DMS79 (cell line): ENCODE measurements at regions not wholly inside any gene's neighbourhood (a gene's known extent, or its start where the extent isn't known, plus 50 kb on each side); places are given as distances from the start of the nearest gene placed in this dataset.

Source experiments
- DNase-seq: peaks from one replicate; lab custom pipeline; 2025; lab: John Stamatoyannopoulos, UW

DNA sequence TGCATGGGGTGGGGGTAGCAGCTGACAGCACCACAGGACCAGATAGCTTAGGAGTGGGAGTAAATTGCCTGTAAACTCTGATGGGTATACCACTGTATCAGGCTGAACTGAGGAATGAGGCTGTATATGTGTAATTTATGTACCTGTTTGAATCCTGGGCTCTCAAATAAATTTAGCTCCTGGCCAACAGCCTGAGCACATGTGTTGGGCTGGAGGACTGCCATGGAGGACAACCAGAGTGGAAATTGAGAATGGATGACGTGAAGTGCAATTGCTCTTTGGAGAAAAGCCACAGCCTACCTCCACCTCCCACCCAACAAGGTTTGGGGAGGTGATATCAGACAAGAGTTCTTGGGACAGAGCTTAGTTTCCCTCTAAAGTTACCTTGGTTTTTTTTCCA is 328.6 kb upstream of the PROK2 start:
- no peak for DNase-seq

DNA sequence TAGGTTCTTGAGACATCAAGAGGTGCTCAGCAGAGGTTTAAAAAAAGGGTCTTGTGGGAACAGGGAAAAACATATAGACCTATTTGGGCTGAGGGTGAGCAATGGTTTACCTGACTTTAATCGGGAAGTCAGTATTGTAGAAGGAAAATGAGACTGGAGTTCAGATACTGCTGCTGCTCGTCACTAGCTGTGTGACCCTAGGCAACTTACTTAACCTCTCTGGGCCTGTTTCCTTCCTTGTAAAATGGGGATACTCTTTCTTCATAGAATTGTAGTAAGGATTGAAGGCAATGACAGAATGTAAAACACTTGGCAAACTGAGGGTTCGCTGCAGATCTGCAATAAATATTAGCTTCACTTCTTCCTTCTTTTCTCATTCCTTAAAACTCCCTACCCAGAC is 327.5 kb upstream of the PROK2 start:
- no peak for DNase-seq

DNA sequence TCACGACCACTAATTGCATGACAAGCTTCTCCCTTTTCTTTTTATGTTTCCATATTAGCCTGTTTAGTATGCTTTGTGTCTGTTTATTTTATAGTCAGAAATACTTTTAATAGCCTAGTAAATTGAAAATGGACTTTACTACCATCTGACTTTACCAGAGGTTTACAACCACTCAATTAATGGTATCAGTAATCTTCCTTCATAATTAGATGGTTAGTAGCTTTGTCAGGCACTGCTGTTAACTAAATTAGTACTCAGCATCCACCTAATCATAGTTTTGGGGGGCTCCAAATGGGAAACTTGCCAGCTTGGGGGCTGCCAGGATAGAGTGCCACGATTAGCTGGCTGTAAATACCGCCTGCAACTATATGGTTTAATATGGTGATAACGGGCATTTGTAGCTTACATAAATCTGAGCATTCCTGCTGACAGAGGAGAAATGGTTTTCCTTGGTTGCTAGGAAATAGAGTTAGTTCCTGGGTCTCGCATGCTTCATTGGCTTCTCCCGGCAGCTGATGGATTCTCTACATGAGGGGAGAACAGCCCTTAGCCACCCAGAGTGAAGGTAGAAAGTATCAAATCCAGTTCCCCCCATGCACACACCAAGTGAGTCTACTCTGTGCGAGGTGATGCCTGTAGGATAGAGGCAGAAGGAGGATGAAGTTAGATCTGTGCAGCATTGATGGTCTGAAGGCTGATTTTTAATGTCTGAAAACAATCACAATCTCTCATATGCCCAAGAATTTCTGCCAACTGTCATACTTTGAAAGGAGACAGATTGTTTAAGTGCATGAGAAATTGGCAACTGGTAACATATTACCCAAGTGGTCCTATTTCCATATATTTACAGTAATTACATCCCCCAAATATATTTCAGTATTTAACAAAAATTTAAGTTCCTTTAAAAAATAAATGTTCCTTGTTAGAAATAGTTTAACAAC is 326.6 kb upstream of the PROK2 start:
- DNase-seq = no peak

DNA sequence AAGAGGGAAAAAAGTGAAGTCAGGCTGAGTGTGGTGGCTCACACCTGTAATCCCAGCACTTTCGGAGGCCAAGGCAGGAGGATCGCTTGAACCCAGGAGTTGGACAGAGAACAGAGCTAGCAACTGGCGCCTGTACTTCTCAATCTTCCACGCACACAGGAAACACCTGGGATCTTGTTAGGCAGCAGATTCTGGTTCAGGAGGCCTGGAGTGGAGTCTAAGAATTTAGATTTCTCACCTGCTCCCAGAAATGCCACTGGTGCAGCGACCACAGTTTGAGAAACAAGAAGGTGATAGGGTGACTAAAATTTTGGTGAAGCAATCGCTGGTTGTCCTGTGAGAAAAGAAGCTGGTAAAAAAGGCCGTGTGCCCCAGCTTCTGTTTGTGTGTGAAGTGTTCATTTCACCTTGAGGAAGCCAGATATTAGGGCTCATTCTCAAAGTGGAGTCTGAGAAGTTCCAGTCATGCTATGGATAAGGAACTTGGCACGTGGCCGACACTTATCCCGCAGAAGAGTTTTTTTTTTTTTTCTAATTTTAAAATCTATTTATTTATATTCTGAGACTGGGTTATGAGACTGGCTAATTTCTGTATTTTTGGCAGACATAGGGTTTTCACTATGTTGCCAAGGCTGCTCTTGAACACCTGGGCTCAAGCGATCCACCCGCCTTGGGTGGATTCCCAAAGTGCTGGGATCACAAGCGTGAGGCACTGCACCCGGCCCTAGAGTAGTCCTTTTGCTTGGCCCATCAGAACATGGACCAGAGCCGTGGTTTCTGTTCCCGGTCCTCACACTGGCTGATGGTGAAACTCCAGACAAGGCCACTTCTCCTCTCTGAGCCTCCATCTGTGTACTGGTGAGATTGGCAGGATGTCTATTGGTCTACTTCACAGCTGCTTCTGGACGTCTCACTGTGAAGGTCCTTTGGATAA is 324.6 kb upstream of the PROK2 start:
- no peak for DNase-seq

DNA sequence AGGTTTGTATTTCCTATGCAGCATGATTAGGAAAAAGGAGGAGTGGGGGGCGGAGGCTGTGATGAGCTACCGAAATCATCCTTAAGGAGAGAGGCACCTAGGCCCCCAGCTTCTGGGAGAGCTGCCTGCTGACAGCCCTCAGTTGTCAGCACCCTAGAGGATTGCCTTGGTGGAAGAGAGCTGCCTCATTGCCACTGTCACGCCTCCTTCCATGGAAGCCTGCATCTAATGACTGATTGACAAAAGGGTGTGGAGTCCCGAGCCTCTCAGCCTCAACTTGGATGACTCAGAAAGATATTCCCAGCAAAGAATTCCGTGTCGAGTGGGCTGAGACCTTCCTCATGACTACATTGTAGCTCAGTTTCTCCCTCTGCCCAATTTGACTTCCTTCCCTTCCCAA is 320.4 kb upstream of the PROK2 start:
- no peak for DNase-seq

DNA sequence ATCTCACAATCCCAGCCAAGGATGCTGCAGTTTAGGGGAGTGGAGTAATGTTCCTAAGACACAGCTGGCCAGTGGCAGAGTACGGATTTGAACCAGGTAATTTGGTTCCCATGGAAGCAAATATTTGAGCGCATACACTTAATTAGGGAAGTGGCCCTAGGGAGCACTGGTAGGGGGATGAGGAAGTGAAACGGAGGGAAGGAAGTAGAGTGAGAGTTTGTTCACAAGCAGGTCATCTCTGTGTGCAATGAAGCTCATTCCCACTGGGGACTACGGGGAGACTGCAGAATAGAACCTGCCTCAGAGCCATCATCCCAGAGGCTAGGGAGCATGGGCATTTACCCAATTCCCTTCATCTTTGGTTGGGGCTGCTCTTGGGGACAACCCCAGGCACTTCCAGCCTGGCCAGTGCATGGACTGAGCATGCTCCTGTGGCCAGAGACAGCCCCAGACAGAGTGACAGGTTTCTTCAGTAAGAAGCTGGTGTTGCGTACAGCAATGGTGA is 317.2 kb upstream of the PROK2 start:
- DNase-seq = no peak

DNA sequence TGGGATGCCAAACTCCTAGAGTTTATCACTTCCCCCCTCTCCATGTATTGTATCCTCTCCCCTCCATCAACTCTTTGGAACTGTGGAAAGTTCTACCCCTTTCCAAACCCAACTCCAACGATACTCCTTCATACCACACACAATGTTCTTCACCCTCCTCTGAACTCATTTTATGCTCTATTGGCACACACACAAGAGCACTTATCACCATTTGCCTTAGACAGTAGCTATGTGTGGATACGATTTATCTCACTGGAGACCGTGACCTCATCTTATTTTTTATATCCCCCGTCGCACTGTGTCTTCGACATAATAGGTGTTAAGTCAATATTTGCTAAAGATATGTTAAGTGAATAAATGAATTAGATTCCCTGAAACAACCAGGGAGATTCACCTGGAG is 316.5 kb upstream of the PROK2 start:
- no peak for DNase-seq

DNA sequence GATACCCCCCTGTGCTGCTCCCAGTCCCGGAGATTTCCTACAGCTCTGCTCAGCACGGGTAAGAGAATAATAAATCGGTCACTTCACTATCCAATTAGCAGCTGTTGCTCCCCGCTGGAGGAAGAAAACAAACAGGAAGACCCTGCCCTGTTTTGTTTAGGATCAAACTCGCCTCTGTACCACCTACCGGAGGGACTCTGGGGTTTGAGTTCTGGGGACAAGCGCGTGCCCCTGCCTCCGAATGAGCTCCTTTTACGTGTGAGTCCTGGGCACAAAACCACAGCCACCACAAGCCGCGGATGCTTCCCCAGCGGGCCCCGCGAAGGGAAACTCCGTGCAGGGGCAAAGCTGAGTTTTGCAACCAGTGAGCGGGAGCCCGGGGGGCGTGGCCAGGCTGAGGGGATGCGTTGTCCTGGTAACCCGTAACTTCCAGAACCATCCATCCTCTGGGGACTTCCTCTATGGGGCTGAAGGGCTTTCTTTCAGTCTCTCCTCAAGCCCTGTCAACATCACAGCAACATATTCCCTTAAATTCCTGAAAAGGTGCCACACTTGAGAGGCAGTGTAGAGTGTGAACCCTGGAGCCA is 315.7 kb upstream of the PROK2 start:
- no peak for DNase-seq

DNA sequence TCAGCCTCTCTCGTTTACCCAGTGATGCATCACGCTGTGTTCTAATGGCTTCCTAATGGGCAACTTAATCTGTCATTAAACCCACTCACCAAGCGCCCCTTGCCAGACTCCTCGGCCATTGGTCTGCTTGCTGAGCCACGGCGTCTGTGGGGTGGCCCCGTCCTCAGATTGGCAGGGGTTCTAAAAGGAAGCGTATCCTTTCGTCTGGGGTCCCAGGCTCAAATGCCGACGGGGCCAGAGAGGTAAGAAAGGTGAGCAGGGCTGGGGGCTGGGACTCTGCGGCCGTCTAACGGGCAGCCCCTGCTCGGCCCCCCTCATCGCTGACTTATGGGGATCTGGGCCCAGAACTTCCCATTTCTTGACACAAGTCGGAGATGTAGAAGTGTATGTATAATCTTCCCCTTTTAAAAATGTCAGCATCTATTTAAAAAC is 315.1 kb upstream of the PROK2 start:
- DNase-seq = peak; percentile 62

DNA sequence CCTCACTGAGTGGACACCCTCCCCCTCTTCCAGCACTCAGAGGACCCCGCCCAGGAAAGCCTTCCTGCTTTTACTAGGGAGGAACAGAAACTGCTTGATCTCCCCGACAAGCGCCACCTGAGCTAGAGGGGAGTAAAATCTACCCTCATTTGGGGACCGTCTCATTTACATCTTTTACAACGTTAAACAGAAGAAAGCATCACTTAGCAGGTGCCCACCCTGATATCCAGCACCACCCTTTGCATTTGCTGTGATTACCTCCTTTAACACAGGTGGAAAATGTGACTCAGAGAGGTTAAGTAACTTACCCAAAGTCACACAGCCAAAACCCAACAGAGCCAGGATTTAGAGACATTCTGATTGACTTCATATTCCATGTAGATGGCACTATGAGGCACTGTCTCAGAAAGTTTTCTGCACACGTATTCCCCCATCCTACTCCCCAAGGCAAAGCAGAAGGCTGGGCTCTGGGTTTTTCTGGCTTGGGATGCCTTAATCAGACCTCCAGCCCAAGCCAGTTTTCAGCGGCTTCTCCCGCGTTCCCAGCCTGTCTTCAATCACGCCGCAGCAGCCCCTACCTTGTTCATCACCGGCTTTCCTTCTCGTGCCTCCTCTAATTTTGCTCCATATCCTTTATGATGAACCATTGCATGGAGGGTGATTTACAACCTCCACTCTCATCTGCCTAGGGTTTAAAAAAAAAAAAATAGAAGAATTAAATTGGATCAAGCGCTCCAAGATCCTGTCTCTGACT is 314.6 kb upstream of the PROK2 start:
- DNase-seq = no peak

DNA sequence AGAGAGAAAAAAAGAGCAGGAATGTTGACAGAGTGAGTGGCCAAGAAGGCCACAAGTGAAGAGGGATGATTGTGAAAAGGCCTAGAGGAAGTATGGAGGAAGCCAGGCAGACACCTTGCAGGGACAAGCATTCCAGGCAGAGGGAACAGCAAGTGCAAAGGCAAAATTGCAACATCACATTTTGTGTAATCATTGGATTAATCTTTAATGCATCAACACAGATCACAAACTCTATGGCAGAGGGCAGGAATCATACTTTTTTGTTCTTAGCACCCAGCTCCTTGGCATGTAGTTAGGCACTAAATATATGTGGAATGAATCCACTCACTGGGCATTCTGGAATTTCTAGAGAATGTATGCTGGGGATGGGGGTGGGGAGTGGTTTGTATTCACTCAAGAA is 312.1 kb upstream of the PROK2 start:
- DNase-seq = no peak

DNA sequence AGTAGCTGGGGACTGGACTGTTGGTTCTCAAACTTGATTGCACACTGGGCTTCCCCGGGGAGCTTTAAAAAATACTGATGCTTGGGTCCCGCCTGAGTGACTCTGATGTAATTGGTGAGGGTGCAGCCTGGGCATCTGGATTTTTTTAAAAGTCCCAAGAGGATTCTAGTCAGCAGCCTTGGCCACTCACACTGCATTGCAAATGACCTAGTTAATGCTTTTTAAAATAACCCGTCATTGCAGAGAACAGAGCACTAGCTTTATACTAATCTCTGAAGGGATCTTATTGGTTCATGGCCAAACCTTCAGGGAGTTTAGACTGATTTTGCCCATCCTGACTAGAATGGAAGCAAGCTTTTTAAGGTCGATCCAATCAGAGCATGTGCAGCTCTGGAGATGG is 310.6 kb upstream of the PROK2 start:
- DNase-seq = no peak

DNA sequence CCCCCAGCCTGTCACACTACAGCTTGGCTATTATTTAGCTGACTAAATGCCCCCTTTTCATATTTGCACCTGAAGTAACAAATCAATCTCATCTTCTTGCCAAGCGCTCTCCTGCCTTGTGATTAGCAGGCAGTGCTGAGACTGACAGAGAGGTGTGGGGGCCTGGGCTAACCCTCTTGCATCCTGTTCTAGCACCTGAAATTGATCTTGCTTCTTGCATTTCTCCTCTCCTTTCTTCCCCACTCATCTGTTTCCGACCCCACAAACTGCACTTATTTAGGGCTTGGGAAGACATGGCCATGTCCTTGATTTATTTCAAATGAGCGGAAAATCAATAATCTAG is 309.0 kb upstream of the PROK2 start:
- DNase-seq = no peak

DNA sequence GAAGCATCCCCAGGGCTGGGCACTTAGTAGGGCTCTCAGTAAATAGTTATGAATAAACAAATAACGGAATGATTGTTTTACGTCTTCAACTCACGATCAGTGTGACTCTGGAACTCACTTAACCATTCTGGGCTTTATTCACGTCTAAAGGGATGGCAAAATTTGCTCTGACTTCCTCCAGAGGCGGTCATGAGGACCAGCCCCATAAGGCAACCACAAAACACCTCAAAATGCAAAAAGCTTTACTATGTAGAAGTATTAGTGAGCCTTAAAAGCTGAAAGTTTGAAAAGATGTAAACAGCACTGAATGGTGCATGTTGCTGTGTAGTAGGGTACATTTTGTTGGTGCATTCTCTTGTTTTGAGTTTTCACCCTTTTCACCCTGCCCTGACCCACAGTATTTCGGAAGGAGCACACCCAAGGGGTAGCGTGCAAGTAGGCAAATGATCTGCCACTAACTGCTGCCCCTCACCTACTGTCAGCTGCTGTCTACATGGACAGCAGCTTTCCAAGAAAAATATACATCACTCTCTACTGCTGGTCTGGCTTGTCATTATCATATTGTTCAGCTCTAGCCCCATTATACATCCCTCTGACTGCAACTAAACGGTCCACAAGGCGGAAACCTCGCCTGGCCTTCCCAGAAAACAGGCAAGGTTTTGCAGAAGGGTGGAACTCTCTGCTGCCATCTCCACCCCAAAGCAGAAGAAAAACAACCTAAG is 308.5 kb upstream of the PROK2 start:
- no peak for DNase-seq

DNA sequence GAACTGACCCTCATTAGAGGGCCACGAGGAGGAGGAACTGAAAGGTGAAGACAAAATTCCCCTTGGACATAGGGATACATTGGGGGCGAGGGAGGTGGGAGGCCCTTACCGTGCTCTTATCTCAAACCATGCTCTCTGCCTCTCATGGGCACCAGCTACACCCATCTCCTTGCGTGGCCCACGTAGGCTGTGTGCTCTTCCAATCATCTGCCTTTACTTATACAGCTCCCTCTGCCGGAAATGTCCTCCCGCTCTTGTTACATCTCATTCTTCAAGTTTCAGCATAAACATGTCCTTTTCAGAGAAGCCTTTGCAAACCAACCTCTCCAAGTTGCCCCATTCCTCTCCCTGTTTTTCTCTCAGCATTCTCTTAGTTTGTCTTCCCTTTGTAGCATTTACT is 307.8 kb upstream of the PROK2 start:
- DNase-seq = no peak

DNA sequence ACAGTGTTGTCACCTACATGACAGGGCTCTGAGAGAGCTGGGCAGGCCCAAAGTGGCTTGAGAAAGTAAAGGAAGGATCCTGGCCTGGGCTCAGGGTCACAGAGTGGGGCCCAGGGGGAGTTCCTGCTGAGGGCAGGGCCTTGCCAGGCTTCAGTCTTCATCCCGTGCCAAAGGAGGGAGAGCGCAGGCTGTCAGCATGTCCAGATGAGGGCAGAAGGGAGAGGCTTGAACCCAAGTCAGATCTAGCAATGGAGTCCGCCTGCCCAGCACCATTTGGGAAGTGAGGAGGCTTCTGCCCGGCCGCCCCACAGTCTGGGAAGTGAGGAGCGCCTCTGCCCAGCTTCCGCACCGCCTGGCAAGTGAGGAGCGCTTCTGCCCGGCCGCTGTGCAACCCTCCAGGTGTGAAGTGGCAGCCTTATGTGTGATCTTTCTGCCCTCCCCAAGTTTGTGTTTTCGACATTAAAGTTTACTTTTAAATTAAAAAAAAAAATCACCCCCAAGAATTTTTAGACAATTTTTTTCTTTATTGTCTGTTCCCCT is 303.6 kb upstream of the PROK2 start:
- DNase-seq = no peak

DNA sequence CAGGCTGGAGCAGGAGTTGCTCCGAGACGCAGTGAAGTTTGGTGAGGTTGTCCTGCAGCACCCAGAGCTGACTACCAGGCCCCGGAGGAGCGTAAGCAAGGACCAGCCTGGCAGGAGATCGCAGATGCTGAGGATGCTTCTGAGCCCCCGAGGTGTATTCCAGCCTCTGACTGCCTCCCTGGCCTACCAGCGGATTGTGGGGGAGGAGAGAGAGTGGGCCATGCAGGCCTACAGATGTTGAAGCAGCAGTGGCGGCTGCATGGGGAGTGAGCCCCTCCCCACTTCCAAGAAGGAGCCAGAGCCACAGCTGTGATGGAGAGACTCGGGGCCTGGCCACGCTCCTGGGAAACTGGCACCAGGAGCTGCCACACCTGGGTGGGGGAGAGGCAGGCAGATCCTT is 302.5 kb upstream of the PROK2 start:
- DNase-seq = no peak

DNA sequence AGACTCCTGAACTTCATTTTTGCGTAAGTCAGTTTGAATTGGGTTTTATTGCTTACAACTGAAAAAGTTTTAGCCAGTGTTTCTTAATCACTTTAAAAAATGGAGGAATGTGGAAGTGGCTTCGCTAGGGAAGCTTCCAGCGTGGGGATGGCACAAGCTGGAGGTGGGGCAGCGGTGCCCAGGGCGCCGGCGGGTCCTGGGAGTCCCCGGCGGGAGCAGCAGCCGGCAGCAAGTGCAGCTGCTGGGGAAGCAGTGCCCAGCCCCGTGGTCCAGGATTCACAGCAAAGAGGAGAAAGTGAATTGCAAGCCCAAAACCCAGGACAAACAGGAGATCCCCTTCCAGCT is 301.8 kb upstream of the PROK2 start:
- no peak for DNase-seq

DNA sequence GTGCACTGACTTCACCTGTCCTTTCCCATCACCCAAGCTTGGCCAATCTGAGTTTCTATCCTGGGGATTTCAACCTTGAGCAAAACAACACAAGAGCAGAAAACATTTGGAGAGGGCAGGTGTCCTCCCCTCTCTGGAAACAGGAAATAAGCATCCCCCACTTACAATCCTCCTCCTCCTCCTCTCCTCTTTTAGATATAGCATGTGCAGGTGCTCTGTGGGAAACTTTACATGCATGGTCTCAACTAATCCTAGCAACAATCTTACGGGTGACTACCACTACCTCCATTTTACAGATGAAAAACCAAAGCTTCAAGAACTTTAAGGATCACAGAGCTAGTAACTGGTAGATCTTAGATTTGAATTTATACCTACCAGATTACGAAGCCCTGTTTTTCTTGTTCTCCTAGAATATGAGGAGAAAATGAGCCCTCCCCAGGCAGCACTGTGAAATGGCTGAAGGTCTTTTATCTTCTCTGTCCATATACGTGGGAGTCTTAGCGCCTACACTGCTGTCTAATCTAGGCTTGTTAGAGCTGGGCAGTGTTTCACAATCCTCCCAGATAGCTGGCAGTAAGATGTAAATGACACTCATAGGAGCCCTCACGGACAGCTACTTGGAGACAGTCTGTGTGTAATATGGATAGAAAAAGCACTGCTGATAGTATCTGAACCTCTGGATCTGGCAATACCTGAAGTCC is 301.2 kb upstream of the PROK2 start:
- DNase-seq = no peak

DNA sequence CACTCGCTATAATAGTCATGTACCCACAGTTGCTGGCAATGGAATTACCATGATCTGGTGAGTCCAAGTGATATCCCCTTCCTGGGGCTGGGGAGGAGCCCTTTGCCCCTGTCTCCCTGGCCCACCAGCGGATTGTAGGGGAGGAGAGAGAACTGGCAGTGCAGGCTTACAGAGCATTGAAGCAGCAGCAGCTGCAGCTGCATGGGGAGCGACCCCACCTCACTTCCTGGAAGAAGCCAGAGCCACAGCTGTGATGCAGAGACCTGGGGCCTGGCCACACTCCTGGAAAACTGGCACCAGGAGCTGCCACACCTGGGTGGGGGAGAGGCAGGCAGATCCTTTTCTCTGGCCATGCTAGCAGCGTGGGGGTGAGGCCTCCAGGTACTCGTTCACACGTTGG is 300.1 kb upstream of the PROK2 start:
- no peak for DNase-seq
